Kidney capillary endothelial cell (primary cell): ENCODE measurements at regions not wholly inside any gene's neighbourhood (a gene's known extent, or its start where the extent isn't known, plus 50 kb on each side); places are given as distances from the start of the nearest gene placed in this dataset.
"Not testable (repeated sequence)": the region's sequence is repeated elsewhere in the genome, so short reads cannot be mapped to it uniquely, and the experiment has no call there.

ENCODE experiments used
- DNase-seq: peaks from one replicate; pipeline ENCODE4 v3.0.0-alpha.2; 2018; ENCODE audit warnings: low spot score

DNA sequence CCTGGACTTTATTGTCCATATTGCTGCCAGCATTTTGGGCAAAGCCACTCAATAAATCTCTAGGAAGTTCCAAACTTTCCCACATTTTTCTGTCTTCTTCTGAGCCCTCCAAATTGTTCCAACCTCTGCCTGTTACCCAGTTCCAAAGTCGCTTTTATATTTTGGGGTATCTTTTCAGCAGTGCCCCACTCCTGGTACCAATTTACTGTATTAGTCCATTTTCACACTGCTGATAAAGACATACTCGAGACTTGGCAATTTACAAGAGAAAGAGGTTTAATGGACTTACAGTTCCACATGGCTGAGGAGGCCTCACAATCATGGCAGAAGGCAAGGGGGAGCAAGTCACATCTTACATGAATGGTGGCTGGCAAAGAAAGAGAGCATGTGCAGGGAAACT, 53.4 kb downstream of the AHSP start:
- not testable (repeated sequence) for DNase-seq

DNA sequence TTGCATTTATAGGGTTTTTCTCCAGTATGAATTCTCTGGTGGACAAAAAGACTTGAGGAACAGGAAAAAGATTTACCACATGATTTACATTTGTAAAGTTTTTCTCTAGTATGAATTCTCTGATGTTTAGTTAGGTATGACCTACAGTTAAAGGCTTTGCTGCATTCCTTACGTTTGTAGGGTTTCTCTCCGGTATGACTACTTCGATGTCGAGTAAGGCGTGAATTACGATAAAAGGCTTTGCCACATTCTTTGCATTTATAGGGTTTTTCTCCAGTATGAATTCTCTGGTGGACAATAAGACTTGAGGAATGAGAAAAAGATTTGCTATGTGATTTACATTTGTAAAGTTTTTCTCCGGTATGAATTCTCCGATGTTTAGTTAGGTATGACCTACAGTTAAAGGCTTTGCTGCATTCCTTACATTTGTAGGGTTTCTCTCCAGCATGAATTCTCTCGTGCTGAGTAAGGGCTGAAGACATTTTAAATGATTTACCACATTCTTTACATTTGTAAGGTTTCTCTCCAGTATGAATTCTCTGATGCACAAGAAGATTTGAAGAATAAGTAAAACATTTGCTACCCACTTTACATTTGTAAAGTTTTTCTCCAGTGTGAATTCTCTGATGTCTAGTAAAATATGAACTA, 74.2 kb downstream of the AHSP start:
- not testable (repeated sequence) for DNase-seq

DNA sequence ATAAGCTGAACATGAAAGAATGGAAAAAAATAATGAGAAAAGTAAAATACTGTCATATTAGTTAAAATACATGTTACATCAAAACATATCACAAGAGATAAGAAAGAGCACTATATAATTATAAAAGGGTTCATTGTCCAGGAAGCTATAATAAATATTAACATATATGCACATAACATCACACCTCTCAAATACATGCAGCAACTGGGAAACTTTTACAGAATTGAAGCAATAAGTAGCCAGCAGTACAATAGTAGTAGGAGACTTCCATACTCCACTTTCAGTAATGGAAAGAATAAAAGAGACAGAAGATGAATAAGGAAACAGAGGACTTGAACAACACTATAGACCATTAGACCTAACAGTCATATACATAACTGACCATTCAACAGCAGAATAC, 90.4 kb downstream of the AHSP start:
- DNase-seq = no peak

DNA sequence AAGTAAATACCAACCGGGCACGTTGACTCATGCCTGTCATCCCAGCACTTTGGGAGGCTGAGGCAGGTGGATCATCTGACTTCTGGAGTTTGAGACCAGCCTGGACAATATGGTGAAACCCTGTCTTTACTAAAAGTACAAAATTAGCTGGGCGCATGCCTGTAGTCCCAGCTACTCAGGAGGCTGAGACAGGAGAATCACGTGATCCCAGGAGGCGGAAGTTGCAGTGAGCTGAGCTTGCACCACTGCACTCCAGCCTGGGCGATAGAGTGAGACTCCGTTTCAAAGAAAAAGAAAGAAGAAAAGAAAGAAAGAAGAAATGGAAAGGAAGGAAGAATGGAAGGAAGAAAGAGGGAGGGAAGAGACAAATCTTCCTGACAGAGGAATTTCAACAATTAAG, 108.7 kb downstream of the AHSP start:
- DNase-seq = no peak

DNA sequence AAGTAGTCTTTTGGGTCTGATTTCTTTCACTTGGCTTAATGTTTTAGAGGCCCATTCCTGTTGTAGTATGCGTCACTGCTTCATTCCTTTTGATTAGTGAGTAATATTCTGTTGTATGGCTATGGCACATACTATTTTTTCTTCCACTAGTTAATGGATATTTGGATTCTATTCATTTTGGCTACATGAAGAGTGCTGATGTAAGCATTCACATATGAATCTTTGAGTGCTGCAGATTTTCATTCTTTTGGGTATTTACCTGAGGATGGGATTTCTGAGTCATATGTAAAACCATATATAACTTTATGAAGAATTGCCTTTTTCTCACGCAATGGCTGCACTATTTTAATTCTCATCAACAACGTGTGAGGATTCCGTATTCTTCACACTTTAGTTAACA, 113.6 kb downstream of the AHSP start:
- no peak for DNase-seq

DNA sequence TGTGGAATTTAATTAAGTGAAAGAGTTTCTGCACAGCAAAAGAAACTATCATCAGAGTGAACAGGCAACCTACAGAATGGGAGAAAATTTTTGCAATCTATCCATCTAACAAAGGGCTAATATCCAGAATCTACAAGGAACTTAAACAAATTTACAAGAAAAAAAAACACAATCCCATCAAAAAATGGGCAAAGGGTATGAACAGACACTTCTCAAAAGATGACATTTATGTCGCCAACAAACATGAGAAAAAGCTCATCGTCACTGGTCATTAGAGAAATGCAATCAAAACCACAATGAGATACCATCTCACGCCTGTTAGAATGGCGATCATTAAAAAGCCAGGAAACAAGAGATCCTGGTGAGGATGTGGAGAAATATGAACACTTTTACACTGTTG, 128.0 kb downstream of the AHSP start:
- DNase-seq = not testable (repeated sequence)

DNA sequence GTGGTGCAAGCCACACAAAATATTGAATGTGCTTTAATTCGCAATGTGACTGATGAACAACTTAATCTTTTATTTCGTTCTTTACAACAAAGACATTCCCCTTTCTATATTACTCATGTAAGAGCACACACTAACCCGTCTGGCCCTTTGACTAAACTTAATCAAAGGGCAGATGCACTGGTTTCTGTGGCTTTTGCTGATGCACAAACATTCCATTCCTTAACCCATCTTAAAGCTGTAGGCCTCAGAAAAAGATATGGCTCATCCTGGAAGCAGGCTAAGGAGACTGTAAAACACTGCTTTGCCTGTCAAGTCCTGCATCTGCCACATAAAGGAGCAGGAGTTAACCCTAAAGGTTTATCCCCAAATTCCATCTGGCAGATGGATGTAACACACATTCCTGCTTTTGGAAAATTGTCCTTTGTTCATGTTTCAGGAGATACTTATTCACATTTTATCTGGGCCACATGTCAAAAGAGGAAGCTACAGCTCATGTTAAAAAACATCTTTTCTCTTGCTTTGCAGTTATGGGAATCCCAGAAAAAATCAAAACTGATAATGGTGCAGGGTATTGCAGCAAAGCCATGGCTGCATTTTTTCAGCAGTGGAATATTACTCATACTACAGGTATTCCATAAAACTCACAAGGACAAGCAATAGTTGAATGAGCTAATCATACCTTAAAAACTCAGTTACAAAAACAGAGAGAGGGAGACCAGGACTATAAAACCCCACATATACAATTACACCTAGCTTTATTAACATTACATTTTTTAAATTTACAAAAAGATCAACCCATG, 137.2 kb downstream of the AHSP start:
- no peak for DNase-seq

DNA sequence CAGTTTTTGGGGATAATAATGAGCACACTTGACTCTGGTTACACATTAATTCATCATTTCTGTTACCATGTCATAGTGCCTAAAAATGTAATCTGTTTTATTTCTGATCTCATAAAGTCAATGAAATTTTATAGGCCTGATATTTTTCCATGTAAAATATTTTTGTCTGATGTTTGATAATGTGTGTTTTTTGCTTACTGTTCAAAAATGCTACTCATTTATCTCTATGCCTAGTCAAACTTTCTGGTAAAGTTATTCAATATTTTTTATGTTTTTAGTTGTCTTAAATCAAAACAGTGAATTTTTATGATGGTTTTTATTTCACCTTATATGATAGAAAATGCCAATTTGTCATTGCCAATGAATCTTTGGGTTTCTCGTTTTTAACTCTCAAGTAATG, 147.0 kb downstream of the AHSP start:
- DNase-seq = no peak

DNA sequence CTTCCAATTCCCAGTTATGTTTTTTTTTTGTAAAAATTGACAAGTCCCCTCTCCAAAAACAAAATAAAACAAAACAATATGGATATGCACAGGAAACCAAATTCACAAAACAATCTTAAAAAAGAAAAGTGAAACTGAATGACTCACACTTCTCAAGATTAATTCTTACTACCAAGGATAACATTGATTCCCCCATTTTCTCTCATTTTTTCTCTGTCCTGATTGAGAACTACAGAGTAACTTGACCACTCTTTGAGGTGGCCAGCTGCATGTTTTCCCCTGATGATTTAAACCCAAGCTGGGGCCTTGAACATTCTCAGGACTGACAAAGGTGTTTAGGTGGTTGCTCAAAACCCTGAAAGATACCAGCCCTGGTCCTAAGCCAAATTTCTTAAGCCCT, 149.0 kb downstream of the AHSP start:
- DNase-seq = no peak

DNA sequence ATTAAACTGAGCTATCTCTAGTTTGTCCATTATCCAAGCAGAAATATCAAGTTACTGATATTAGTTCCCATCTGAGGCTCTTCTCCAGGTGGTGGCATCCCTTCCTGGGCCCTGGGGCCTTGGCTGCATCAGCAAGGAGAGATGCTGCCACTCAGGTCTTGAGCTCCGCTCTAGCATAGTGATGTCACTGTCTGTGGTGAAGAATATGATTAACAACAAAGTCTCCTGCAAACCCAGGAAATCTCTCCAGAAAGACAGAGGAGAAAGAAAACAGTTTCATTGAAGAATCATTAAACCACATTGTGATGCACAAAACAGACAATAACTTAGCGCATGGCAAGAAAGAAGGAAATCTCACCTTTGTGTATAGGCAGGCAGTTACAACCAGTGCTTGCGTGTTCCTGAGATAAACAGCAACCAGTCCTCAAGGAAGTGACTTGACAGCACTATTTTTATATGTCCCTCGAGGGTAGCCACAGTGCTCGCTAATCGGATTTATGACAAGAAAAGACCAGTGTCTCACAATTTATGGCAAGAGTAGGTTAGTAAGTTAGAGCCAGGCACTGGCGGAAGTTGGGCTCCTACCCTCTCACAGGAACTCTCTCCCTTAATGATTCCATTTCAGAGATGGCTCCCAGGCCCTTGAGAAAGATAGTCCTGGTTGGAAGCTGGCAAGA, 151.1 kb downstream of the AHSP start:
- no peak for DNase-seq

DNA sequence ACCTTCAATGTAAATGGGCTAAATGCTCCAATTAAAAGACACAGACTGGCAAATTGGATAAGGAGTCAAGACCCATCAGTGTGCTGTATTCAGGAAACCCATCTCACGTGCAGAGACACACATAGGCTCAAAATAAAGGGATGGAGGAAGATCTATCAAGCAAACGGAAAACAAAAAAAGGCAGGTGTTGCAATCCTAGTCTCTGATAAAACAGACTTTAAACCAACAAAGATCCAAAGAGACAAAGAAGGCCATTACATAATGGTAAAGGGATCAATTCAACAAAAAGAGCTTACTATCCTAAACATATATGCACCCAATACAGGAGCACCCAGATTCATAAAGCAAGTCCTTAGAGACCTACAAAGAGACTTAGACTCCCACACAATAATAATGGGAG, 161.6 kb downstream of the AHSP start:
- DNase-seq = not testable (repeated sequence)

DNA sequence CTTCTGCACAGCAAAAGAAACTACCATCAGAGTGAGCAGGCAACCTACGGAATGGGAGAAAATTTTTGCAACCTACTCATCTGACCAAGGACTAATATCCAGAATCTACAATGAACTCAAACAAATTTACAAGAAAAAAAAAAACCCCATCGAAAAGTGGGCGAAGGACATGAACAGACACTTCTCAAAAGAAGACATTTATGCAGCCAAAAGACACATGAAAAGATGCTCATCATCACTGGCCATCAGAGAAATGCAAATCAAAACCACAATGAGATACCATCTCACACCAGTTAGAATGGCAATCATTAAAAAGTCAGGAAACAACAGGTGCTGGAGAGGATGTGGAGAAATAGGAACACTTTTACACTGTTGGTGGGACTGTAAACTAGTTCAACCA, 164.6 kb downstream of the AHSP start:
- DNase-seq = not testable (repeated sequence)

DNA sequence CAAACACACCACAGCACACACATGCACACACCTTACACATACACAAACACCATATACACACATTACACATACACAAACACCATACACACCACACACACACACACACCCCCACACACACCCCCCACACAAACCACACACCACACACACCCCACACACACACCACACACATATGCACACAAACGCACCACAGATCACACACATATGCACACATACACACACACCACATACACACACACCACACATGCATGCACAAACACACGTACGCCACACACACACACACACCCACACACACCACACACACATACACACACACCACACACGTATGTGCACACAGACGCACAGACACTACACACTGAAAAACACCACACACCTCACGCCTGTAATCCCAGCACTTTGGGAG, 166.0 kb downstream of the AHSP start:
- no peak for DNase-seq

DNA sequence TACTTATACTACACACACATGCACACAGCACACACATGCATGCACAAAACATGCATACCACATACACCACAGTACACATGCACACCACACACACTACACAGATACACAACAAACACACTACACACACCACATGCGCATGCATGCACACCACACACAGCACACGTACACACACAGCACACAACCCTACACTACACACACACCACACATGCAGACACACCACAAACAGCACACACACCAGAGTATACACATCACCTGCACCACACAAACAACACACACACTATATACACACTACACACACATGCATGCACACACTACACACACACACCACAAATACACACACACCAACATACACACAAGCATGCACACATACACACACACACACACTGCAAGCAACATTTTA, 166.8 kb downstream of the AHSP start:
- DNase-seq = no peak

DNA sequence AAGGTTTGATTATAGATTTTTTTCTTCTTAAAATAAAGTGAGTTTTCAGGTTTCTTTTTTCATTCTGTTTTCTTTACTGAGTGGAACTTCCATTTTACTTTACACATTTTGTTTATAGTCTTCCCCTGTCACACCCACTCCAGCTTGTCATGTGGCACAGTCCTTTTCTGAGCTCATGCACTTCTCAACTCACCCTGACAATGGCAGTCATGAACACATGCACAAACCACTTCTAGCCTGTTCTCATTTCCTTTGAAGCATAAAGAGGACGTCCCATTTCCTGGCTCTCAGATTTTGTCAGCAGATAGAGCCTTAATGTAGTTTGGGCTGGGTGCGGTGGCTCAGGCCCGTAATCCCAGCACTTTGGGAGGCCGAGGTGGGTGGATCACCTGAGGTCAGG, 168.0 kb downstream of the AHSP start:
- DNase-seq = peak; percentile 55

DNA sequence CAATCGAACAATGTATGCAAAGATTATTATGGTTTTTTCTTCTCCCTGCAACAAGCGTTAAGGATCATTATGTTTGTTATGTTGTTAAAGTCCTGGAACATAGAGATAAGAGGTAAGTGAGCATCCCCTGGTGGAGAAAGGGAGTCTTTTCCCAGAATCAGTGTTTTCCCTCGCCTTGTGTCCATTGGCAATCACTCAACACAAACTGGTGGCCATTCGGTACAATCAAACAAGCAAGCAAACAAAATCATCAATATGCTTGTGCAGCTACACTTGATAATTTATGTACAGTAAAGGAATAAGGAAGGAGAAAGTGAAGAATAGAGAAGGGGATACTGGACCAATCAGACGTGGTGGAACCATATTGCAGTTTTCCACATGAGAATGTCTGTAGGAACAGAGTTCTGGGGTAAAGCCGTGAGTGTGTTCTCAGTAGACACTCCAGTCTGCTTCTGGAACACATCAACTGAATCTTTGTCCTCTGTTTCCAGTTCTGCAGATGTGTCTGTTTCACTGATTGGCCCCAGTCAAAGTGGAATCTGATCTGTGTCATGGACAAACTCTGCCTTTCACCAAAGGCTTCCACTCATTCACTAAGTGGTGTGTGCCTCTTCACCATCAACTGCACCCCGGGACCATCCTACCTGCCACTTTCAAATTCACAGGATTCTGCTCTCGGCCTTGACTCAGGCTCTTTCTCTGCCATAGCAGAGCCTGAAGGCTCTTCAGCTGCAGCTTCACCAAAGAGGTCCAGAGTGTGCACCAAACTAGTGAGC, 169.5 kb downstream of the AHSP start:
- DNase-seq = peak; percentile 48

DNA sequence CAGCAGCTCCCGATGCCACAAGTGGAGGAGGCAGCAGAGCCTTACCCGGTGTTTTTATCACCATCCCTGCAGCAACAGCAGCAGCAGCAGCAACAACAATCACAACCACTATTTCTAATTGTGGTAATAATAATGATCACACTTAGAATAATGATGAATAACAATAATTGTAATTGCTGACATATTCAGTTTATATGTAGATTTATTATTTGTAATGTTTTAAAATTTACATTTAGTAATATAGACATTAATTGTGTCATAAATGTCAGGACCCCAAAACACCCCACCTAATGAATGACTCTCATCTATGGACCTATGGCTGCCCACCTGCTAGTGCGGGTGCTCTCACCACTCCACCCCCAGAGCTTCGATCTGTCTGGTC, 170.0 kb downstream of the AHSP start:
- DNase-seq = no peak

DNA sequence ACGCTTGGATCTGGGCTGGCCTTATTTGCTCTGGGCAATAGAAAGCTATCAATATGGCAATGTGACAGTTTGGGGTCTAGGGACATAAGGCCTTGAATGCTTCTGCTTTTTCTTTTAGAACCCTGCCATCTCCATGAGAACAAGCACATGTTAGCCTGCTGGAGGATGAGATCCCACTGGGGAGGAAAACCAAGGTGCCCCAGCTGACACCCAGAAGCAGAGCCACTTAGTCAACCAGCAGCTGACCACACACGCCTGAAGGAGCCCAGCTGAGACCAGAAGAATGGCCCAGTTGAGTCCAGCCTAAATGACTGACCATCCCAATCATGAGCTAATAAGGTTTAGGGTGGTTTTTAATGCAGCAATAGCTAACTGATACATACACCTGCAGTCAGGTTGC, 171.2 kb downstream of the AHSP start:
- no peak for DNase-seq

DNA sequence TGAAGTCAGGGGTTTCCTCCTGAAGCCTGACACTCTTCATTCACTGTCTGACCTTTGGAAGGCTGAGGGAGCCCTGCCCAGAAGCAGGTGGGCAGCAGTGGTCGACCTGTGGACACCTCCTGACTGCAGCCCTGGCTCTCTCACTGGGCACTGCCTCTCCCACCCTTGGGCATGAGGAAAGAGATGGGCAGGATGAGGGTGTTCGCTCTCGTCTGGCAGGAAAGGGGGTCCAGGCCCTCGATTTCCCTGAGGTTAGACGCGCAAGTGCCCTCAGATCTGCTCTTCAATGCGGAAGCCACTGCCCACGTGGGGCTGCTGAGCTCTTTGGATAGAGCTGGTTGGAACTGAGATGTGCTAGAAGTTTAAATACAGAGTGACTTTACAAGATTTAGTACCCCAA, 171.9 kb downstream of the AHSP start:
- DNase-seq = no peak

DNA sequence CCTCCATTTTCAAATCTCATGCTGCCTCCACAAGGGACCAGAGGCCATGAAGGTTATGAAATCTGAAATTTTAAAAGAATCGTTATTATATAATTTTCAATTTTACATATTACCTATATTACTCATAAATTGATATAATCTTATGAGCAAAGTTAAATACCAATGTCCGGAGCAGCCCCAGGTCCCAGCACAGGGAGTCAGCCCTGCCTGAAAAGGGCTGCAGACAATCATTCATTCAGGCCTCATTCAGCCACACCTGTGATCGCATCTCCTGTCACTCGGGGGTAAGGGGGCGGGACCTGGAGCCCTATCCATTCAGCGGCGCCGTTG, 172.5 kb downstream of the AHSP start:
- DNase-seq = no peak

DNA sequence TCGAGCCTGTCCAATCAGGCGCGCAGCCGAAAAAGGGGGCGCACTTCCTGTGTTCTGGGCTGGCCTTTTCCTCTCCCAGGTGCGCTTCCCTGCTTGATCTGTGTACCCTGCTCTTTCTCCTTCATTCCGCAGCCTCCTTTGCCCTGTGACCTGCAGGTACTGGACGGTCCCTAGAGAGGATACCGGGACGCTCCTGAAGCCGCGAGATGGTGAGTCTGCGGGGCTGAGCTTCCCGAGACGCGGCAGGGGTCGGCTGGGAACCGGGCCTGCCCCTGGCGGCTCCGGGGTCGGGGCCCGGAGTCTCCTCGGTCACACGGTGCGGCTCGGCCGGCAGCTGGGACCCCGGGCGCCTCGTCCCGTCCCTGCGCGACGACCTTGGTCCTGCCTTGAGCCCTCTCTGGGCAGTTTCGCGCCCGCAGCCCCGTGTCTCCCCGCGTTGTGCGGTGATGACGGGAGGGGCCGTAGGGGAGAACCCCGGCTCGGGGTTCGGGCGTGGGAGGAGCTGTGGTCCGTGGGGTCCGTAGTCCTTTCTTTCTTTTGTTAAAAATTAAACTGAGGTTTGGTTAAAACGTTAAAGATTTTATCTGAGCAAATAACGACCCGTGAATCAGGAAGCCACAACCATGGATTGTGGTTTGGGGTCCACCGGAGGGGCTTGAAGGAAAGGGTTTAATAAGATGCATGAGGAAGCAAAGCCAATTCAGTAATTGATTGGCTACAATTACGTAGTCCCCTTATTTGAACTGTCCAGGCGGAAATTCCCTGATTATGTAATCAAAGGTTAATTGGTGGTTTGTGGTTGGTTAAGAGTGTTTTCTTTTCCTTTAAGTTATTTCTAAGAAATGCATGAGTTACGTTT, 172.8 kb upstream of the ZNF267 start:
- DNase-seq = no peak

DNA sequence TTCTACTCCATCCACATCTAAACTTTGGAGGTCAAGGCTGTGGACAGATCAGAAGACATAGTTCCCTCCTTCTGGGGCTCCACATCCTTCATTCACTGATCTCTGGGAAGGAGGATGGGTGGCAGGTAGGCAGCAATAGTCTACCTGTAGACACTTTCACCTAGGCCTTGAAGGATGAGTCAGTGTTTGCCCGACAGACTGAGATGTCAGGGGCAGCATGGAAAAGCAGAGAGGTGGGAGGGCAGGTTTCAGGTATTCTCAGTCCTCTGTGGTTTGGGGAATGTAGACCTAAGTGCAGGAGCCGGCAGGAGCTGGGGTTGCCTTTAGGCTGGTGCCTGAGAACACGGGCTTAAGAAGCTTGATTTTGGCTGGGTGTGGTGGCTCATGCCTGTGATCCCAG, 171.9 kb upstream of the ZNF267 start:
- no peak for DNase-seq
